HG02759 (cell line): ENCODE measurements at regions not wholly inside any gene's neighbourhood (a gene's known extent, or its start where the extent isn't known, plus 50 kb on each side); places are given as distances from the start of the nearest gene placed in this dataset.
A peak's percentile ranks its signal among the peaks of the same experiment; 100 is the strongest.

Source experiments
- ATAC-seq: cut with Tn5 transposase; IDR thresholded peaks from one replicate; pipeline ENCODE4 v1.9.1; 2021; ENCODE audit warnings: mild to moderate bottlenecking, moderate library complexity; ENCODE audit not compliant: unreplicated experiment

GRCh38 chrY:19167319-19168201, 394.0 kb upstream of the HSFY2 start:
- no peak for ATAC-seq

- ATAC-seq = no peak
Observed at GRCh38 chrY:19148783-19149182, 375.2 kb upstream of the HSFY2 start.

- no peak for ATAC-seq
Observed at GRCh38 chrY:19146296-19146695, 372.8 kb upstream of the HSFY2 start.

DNA sequence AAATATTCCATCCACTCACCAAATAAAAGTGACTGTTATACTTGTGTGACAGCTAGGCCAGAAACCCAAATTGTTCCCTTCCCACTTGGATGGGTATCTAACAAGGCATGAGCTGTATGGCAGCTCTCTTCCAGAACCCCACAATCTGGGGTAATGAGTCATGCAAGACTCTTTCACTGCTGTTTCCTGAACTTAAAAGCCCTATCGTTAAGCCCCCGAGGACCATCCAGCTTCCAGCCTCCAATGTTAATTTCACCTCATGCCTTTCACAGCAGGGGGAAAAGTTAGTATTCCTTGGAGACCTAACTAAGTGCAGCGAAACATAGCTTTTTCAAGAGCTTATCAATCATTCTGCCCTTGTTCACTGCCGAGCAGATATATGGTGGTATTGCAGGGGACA, 368.6 kb upstream of the HSFY2 start:
- no peak for ATAC-seq

DNA sequence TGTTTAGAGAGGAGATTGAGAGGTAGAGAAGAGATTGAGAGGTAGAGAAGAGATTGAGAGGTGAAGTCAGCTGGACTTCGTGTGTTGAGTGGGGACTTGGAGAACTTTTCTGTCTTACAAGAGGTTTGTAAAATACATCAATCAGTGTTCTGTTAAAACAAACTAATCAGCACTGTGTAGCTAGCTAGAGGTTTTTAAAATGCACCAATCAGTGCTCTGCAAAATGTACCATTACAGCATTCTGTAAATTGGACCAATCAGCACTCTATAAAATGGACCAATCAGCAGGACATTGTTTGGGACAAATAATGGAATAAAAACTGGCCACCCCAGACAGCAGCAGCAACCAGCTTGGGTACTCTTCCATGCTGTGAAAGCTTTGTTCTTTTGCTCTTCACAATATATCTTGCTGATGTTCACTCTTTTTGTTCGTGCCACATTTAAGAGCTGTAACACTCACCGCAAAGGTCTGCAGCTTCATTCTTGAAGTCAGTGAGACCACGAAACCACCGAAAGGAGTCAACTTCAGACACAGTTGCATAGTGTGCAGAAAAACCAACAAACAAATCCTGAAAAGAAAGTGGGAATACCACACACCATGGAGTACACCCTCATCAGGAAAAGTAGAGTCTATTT, 366.9 kb upstream of the HSFY2 start:
- ATAC-seq = no peak

GRCh38 chrY:19134426-19134825, 360.9 kb upstream of the HSFY2 start:
- no peak for ATAC-seq

- ATAC-seq = no peak
Observed at GRCh38 chrY:19130569-19131358, 357.2 kb upstream of the HSFY2 start.

GRCh38 chrY:19126889-19127288, 353.4 kb upstream of the HSFY2 start:
- ATAC-seq = no peak

- no peak for ATAC-seq
Observed at GRCh38 chrY:19124609-19125008, 351.1 kb upstream of the HSFY2 start.

DNA sequence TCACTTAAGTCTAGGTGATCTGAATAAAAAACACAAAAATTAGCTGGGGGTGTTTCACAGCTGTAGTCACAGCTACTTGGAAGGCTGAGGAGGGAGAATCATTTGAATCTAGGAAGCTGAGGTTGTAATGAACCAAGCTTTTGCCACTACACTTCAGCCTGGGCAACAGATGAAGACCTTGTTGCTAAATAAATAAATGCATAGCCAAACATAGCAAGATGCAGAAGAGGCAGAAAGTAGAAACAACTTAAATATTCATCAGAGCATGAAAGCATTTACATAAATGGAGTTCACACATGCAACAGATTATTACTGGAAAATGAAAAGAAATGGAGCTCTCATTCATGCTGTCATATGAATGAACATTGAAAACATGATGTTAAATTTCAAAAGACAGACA, 348.9 kb upstream of the HSFY2 start:
- no peak for ATAC-seq

DNA sequence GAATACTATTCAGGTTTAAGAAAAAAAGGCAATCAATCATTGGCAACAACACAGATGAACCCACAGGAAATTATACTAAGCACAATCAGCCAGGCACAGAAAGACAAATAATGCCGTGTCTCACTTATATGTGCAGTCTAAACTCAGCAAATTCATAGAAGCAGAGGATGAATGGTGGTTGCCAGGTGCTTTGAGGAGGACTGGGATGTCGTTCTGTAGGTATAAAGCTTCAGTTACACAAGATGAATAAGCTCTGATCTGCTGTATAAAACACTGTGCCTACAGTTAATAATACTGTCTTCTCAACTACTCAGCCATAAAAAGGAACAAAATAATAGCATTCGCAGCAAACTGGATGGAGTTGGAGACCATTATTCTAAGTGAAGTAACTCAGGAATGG, 324.8 kb upstream of the HSFY2 start:
- ATAC-seq = no peak

DNA sequence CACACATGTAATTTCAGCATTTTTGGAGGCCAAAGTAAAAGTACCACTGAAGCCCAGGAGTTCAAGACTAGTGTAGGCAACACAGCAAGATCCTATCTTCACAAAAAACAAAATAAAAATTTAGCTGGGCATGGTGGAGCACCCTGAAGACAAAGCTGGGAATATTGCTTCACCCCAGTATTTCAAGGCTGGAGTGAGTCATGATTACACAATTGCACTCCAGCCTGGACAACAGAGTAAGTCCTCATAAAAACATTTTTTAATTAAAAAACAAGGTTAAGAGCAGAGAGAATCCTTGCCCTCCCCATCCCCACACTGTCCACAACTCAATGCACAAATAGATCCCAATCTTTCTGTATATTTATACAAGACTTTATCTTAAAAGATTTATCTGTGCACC, 321.9 kb upstream of the HSFY2 start:
- no peak for ATAC-seq

DNA sequence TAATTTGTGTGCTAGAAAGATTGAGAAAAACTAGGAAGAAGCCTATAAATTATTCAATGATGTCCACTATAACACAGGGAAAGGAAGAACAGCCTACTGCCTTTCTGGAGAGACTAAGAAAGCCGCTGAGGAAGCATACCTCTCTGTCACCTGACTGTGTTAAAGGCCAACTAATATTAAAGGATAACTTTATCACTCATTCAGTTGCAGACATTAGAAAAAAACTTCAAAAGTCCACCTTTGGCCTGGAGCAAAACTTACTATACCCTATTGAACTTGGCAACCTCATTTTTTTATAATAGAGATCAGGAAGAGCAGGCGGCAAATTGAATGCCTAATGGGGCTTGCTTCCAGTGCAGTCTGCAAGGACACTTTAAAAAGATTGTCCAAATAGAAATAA, 309.5 kb upstream of the HSFY2 start:
- ATAC-seq = no peak

GRCh38 chrY:19077698-19078113, 304.2 kb upstream of the HSFY2 start:
- ATAC-seq = peak; percentile 21

DNA sequence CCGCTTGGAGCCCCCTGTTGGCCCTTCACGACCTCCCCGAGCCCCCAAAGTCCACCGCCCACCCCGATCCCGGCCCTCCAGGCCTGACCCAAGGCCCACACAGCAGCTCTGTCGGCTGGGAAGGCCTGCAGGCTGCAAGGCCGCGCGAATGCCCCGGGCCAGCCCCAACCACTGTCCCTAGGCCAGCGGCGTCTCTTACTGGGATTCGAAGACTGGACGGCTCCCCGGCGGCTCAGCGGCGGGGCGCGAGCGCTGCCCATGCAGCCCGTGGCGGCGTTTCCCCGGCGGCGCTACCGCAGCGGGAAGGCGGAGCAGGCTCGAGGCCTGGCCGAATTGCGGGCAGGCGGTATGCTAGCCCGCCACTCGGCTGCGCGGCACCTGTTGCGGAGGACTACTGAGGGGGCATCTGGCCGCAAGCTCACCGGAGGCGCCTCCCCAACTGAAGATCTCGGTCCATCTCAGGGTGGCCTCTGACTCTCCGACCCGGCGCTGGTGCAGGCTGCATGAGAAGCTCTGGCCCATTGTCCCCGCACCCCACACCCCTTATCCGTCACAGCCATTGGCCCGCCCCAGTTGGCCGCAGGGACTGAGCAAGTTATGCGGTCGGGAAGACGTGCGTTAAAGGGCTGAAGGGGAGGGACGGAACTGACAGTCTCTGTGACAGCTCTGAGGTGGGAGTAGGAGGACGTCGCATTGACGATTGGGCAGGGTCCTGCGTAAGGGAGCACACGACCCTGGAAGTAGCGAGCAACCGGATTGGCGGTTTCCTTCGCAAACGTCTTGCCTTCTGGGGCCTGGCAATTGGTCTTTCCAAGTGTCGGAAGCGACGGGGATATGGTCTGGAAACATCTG, 303.5 kb upstream of the HSFY2 start:
- peak; percentile 79 for ATAC-seq

- ATAC-seq = peak; percentile 52
Observed at GRCh38 chrY:19075471-19076253, 302.1 kb upstream of the HSFY2 start.

DNA sequence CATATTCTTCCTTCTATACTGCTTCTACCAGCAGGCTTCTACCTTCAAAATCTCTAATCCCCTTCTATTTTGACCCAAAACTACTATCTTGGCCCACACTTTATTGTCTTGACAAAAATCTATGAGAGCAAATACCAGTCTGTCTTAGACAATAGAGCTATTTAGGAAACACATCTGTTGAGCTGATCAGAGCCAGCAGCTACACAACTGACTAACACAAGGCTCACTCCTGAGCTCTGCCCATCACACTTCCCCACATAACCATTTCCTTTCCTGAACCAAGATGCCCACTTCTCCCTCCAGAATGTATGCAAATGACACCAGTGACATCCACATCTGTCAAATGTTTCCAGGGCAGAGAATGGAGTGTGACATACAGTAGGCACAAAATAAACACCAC, 293.9 kb upstream of the HSFY2 start:
- ATAC-seq = no peak

DNA sequence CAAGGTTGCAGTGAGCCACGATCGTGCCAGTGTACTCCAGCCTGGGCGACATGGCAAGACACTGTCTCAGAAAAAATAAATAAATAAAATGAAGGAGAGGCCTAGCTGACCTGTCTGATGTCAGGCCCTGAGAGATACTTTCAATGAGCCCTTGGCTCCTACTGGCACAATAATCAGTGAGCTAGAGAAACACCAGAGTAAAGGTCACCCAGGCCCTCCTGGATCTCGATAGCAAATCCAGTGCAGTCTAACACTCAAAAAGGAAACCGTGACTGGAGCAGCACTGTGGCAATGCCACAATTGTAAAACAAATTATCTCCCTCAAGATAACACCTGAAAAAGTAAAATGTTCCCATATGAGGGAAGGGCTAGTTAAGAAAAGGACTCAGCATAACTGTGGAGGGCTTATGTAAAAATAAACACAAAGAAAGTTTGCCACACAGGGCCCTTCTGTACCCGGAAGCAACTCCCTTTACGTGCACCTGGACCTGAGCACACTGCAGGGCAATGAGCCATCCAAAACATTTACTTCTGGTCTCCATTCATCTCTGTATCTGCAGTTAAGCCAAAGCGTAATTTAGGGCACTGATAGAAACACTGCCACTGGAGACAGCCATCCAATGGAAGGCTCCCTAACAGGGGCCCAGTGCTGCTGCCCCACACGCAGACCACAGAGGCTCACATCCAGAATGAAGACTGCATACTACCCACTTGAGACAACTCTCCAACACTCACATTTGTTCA, 293.1 kb upstream of the HSFY2 start:
- no peak for ATAC-seq

GRCh38 chrY:19065119-19065518, 291.6 kb upstream of the HSFY2 start:
- no peak for ATAC-seq
